ENCODE measurements at regions not wholly inside any gene's neighbourhood (a gene's known extent, or its start where the extent isn't known, plus 50 kb on each side); places are given as distances from the start of the nearest gene placed in this dataset.

GRCh38 chr20:48571949-48572847 is 255.6 kb downstream of the PREX1 start:
- Histone ChIP-seq H3K9me3 (no peaks in the 10 kb centered on the region), H3K27ac (no peak overlapping the region), H3K4me1 (no peaks in the 10 kb centered on the region), H3K27me3 (no peaks in the 10 kb centered on the region), H3K4me3 (no peak overlapping the region), H3K36me3 (no peaks in the 10 kb centered on the region)
- intact Hi-C loops (cut with DNase I): no loop called here
- TF ChIP-seq CTCF (IDR thresholded peaks at IDR 0.05): no peak
- DNase-seq (ENCODE audit: low spot score in 2 of 2): no peak

GRCh38 chr20:48569679-48570078 is 258.1 kb downstream of the PREX1 start:
- Histone ChIP-seq H3K27me3 (no peaks in the 10 kb centered on the region), H3K27ac (no peak overlapping the region), H3K4me3 (no peak overlapping the region), H3K4me1 (no peaks in the 10 kb centered on the region), H3K9me3 (no peaks in the 10 kb centered on the region), H3K36me3 (no peaks in the 10 kb centered on the region)
- no peak for TF ChIP-seq CTCF (IDR thresholded peaks at IDR 0.05)
- intact Hi-C loops (cut with DNase I): no loop called here
- no peak for DNase-seq (ENCODE audit: low spot score in 2 of 2)

GRCh38 chr20:48568520-48568919 is 259.3 kb downstream of the PREX1 start:
- Histone ChIP-seq H3K27ac (no peak overlapping the region), H3K4me1 (no peaks in the 10 kb centered on the region), H3K36me3 (no peaks in the 10 kb centered on the region), H3K9me3 (no peaks in the 10 kb centered on the region), H3K4me3 (no peak overlapping the region), H3K27me3 (no peaks in the 10 kb centered on the region)
- TF ChIP-seq CTCF (IDR thresholded peaks at IDR 0.05): no peak
- intact Hi-C loops (cut with DNase I): no loop called here
- DNase-seq (ENCODE audit: low spot score in 2 of 2): no peak

- Histone ChIP-seq H3K4me1 (no peaks in the 10 kb centered on the region), H3K4me3 (no peak overlapping the region), H3K36me3 (no peaks in the 10 kb centered on the region), H3K27ac (no peak overlapping the region), H3K27me3 (no peaks in the 10 kb centered on the region), H3K9me3 (no peaks in the 10 kb centered on the region)
- DNase-seq (ENCODE audit: low spot score in 2 of 2): no peak
- intact Hi-C loops (cut with DNase I): no loop called here
- no peak for TF ChIP-seq CTCF (IDR thresholded peaks at IDR 0.05)
These were observed 260.7 kb downstream of the PREX1 start for GRCh38 chr20:48567145-48567544.

GRCh38 chr20:48564982-48565539 is 262.7 kb downstream of the PREX1 start:
- TF ChIP-seq CTCF (IDR thresholded peaks at IDR 0.05): no peak
- Histone ChIP-seq H3K27me3 (no peaks in the 10 kb centered on the region), H3K27ac (no peak overlapping the region), H3K9me3 (no peaks in the 10 kb centered on the region), H3K4me1 (no peaks in the 10 kb centered on the region), H3K4me3 (no peak overlapping the region), H3K36me3 (no peaks in the 10 kb centered on the region)
- intact Hi-C loops (cut with DNase I): no loop called here
- no peak for DNase-seq (ENCODE audit: low spot score in 2 of 2)

Data from ascending aorta (tissue), 2 donors.